SK-MEL-5 (cell line): ENCODE measurements at regions not wholly inside any gene's neighbourhood (a gene's known extent, or its start where the extent isn't known, plus 50 kb on each side); places are given as distances from the start of the nearest gene placed in this dataset.
A peak's percentile ranks its signal among the peaks of the same experiment; 100 is the strongest.

Experiments used
- DNase-seq: peaks from one replicate; pipeline ENCODE4 v3.0.0-alpha.2; 2016; ENCODE audit warnings: low read depth, low spot score
- in situ Hi-C: cut with HindIII; loops from 2 replicates; pipeline ENCODE4 v1.10.0; 2016; ENCODE audit warnings: low sequenced_read_pairs, high pct_unique_total_duplicates, low pct_unique_long_range_greater_than_20kb

DNA sequence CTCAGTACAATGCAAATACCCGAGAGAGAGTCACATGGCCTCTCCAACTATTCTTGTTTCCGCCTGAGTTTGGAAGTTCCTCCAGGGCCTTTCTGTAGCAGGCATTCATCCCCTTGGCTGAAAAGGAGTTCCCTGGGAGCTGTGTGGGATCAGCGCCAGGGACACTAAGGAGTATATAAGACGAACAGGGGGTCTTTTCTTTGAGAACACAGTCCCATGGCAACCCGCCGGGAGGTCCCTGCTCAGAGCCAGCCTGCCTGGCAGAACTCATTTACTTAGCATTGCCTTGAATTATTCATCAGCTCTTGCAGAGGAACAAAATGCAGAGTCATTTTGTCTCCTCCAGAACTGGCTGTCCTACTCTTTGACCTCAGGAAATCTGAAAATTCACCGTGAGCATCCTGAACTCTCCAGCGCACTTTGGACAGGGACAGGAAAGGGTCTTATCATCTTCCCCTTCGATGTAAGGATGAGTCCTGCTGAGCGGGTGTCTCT, 120.4 kb upstream of the OSMR start:
- in situ Hi-C loops = no loop called here
- peak; percentile 40 for DNase-seq

DNA sequence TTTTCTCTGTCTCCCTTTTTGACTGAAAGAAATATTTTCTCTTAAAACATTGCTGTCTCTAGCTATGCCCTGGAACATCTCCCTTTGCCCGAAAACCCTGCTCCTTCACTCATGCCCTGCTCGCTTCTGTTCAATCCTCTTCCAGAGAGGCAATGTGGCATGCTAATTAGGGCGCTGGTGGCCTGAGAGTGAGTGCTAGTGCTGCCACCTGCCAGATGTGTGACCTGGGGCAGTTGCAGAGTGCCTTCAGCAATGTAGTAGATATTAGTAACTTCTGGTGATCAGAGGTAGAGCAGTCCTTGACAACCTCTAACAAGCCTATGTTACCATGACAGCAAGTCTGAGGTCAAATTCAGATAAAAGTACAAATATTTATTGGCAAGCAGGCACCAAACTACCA, 119.5 kb upstream of the OSMR start:
- no peak for DNase-seq

DNA sequence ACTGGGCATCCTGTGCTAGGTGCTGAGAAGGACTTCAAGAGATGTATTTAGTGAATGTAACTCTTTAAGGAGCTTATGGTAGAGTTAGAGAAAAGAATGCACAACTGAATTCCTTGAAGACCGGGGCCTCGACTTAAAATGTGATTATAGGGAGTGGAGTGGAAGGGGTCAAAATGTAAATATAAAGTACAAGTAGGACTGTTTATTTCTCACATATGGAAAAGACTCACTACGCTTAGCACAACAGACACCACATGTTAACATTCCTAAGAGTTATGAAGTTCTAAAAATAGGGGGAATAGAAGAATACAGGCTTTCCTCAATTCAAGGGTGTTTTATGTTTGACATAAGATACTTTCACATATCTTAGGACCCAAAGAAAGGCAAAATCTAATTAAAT, 117.8 kb upstream of the OSMR start:
- DNase-seq = no peak
- in situ Hi-C loops = no loop called here

More for the DNA sequence above, 119.5 kb upstream of the OSMR start:
- in situ Hi-C loops = no loop called here

- in situ Hi-C loops = no loop called here
These were observed 114.4 kb upstream of the OSMR start for GRCh38 chr5:38731461-38731860.

DNA sequence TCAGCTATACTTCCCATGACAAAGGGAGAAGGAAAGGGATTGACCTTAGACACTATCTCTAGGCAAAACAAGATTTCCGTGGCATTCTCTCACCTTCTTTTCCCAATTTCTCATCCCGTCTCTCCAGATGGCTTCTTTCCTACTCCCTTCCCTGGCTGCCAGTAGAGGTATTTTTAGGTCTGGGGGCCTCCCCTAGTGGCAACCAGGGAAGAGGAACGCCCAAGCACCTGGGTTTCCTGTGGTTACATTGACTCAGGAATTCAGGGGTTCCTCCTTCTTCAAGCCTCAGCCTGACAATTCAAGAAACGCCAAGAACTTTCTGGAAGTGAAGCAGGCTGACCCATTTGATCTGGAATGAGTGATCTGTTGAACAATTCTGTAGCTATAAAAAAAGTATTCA, 111.5 kb upstream of the OSMR start:
- no peak for DNase-seq
- in situ Hi-C loops = no loop called here

More at GRCh38 chr5:38731461-38731860, 114.4 kb upstream of the OSMR start:
- no peak for DNase-seq

DNA sequence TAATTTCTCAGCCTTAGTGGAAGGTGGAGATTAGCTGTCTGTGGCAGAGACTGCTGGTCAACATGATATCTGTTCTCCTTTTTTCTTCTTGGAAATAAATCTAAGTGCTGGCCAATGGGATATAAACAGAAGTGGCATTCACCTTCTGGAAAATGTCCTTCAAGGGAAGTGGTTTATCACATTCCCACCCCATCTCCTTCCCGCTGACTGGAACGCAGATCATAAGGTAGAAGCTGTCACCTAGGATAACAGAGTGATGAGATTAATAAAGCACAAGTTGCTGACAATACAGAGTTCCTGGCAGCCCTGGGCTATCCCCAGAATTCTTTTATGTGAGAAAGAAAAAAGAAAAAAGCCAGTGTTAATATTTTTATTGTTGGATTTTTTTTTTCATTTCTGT, 109.7 kb upstream of the OSMR start:
- in situ Hi-C loops = no loop called here
- DNase-seq = no peak

DNA sequence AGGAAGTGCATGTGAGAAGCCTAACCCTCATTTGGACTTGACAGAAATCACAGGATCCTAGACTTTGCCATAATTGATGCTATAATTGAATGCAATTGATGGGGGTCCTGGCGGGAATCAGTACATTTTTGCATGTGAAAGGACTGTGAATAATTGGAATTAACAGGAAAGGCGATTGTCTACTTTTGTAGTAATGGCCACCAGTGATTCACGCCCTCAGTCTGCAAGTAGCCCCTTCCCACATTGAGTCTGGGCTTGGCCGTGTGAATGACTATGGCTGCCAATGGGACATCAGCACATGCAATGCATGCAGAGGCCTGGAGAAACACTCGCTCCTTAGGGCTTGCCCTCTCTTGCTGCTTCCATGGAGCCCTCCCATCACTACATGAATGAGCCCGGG, 107.8 kb upstream of the OSMR start:
- DNase-seq = no peak
- in situ Hi-C loops = no loop called here

- in situ Hi-C loops = no loop called here
- DNase-seq = peak; percentile 42
These were observed 106.7 kb upstream of the OSMR start for GRCh38 chr5:38739011-38739704.

- in situ Hi-C loops = no loop called here
- DNase-seq = no peak
These were observed 106.1 kb upstream of the OSMR start for GRCh38 chr5:38739705-38740045.

GRCh38 chr5:38742821-38743220, 103.0 kb upstream of the OSMR start:
- DNase-seq = no peak
- in situ Hi-C loops = no loop called here

DNA sequence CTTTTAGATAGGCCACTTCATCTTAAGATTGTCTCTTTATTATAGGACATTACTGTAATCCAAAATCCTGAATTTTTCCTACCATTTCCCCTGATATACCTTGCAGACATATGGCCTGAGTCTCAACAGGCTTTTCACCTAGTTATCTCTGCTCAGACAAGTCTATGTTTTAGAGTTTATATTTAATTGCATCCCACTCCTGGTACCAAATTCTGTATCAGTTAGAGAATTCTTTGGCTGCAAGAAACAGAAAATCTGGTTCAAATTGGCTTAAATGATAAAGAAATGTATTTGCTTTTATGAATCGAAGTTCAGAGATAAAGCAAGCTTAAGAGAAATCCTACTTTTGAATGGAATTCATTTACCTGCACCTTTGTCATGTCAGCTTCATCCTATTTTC, 102.2 kb upstream of the OSMR start:
- DNase-seq = no peak

GRCh38 chr5:38745836-38746732, 99.7 kb upstream of the OSMR start:
- in situ Hi-C loops = no loop called here
- DNase-seq = no peak

More for the DNA sequence above, 102.2 kb upstream of the OSMR start:
- in situ Hi-C loops = no loop called here

GRCh38 chr5:38749861-38750260, 96.0 kb upstream of the OSMR start:
- DNase-seq = no peak
- in situ Hi-C loops = no loop called here

DNA sequence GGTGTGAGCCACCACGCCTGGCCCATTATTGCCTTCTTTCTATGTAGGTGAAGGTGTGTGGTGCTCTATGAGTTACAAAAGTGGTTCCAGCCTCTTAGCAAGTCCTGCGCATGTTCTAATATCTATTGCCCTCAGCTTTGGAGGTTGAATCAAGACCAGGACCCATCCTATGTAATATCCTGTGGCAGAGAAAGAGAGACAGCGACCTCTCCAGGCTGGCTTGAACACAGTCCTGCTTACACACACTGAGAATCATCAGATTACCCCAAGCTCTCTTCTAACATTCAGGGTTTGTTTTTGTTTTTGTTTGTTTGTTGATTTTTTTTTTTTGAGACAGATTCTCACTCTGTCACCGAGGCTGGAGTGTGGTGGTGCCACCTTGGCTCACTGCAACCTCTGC, 94.7 kb upstream of the OSMR start:
- in situ Hi-C loops = no loop called here
- DNase-seq = peak; percentile 72

DNA sequence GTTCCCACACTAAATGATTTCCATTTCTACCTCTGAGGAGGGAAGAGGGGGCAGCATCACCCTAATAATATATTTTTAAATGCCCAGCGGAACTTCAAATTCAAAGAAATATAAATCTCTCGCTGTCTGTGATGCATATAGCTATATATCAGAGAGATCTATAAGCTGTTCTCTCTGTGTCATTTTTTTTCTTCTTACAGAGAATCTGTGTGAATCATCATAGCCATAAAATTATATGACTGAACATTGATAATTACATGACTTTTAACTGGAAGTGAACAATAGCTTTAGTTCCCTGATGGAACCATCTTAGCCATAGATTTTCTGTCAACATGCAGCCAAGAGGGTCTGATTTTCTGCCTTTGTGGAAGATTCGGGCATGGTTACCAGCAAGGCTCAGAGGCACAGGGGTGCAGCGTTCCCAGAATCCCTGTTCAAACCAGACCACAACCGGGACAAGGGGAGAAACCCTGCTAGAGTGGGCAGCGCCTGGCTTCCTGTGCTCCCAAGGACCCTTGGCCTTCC, 93.7 kb upstream of the OSMR start:
- in situ Hi-C loops = no loop called here
- no peak for DNase-seq

DNA sequence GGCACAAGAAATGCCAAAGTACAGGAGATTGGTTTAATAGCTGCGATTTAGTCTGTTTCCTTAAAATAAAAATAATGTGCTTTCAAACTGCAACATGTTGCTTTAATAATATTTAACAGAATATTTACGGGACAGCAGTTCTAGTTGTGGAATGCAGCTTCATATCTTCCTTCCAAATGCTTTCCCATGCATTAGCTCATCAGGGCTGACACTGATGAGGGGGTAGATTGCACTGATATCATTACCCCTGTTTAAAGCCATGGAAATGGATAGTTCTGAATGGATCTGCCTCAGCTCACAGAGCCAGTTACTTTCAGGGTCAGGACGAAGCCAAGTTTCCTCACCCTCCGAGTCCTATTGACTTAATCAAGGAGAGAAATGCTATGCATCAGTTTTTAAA, 93.2 kb upstream of the OSMR start:
- DNase-seq = no peak
- in situ Hi-C loops = no loop called here

GRCh38 chr5:38753141-38753540, 92.7 kb upstream of the OSMR start:
- in situ Hi-C loops = no loop called here
- no peak for DNase-seq

DNA sequence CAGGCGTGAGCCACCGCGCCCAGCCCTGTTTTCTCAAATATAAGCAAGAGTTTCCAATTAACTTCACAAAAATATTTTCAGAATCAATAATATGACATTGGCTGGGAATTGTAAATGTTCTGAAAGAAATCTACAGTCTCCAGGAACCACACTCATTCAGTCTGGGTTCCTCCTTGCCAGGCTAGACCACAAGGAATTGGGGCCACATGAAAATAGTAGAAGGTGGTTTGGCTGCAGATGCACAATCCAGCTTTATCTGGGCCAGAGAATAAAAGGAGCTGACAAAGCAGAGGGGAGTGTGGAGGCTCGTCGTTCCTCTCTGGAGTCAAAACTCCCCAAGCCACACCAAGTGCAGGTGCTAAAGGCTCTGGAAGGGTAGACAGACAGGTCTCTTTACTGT, 92.0 kb upstream of the OSMR start:
- in situ Hi-C loops = no loop called here

DNA sequence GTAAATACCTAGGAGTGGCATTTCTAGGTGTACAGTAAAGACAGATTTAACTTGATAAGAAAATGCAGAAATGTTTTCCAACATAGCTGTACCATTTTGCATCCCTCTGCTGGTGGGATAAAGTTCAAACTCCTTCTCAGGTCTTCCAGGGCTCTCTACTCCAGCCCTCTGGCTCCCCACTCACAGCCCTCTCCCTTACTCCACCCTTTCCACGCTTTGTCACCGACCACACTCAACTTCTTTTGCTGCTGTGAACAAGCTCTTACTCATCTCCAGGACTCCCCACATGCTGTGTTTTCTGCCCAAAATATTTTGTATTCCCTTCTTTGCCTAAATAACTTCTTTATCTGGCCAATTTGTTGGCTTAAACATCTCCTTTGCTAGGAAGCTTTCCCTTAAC, 90.6 kb upstream of the OSMR start:
- in situ Hi-C loops = no loop called here
- DNase-seq = no peak

More for the DNA sequence above, 92.0 kb upstream of the OSMR start:
- DNase-seq = no peak
